ENCODE measurements at regions not wholly inside any gene's neighbourhood (a gene's known extent, or its start where the extent isn't known, plus 50 kb on each side); places are given as distances from the start of the nearest gene placed in this dataset.

GRCh38 chr7:85290269-85290668, 103.4 kb upstream of the SEMA3D start:
- no peaks in the 10 kb centered on the region for H3K79me2 ChIP-seq (ENCODE audit: insufficient read depth, low read length)
- no peak overlapping the region for H3K4me3 ChIP-seq (replicated peaks in 1 of 2; ENCODE audit: low read depth in 1 of 2, low read length in 2 of 2)
- no peak overlapping the region for H3K4me2 ChIP-seq (ENCODE audit: low read length)
- ChIA-PET CTCF (no interaction called here), POLR2A (no interaction called here), RAD21 (ENCODE audit: low non-redundant PET in 1 of 2, low total read pairs in 2 of 2, uncharacterized antibody in 2 of 2, unreplicated experiment in 2 of 2) (no interaction called here)
- H3K27ac ChIP-seq (ENCODE audit: low read depth, low read length) = no peak overlapping the region
- H3K36me3 ChIP-seq (ENCODE audit: control insufficient read depth in 1 of 2, insufficient read depth in 2 of 2, low read length in 2 of 2) = no peaks in the 10 kb centered on the region
- H3K9me2 ChIP-seq (ENCODE audit: insufficient read depth) = no peaks in the 10 kb centered on the region
- DNase-seq (ENCODE audit: low read depth, low spot score) = no peak
- H4K20me1 ChIP-seq (ENCODE audit: insufficient read depth) = no peaks in the 10 kb centered on the region
- no peaks in the 10 kb centered on the region for H3K9me3 ChIP-seq (ENCODE audit: control insufficient read depth in 1 of 2, insufficient read depth in 1 of 2, low read depth in 1 of 2, low read length in 2 of 2)
- no peak overlapping the region for H2AFZ ChIP-seq (ENCODE audit: low read depth, low read length, poor library complexity, severe bottlenecking)
- no peaks in the 10 kb centered on the region for H3K4me1 ChIP-seq (ENCODE audit: control insufficient read depth in 1 of 2, insufficient read depth in 2 of 2, low read length in 2 of 2)
- H3K27me3 ChIP-seq (ENCODE audit: insufficient read depth, low read length) = no peaks in the 10 kb centered on the region
- TF ChIP-seq MAX (IDR thresholded peaks at IDR 0.05) (no peak), ZNF274 (IDR thresholded peaks at IDR 0.05; ENCODE audit: low read depth, low read length) (no peak), SIN3A (IDR thresholded peaks at IDR 0.05; ENCODE audit: low read depth) (no peak), CBX3 (IDR thresholded peaks at IDR 0.05; ENCODE audit: low read depth) (no peak), TCF7L2 (IDR thresholded peaks at IDR 0.05; ENCODE audit: borderline replicate concordance, extremely low read depth, insufficient read depth, insufficient read length) (no peak), POLR2A (IDR thresholded peaks at IDR 0.05; ENCODE audit: borderline replicate concordance, extremely low read depth, insufficient read depth, insufficient read length) (no peak), ELF1 (IDR thresholded peaks at IDR 0.05; ENCODE audit: borderline replicate concordance, low read depth) (no peak), POLR2AphosphoS5 (IDR thresholded peaks at IDR 0.05; ENCODE audit: low read depth, low read length) (no peak), FOSL1 (IDR thresholded peaks at IDR 0.05; ENCODE audit: low read depth) (no peak), EGR1 (IDR thresholded peaks at IDR 0.05; ENCODE audit: low read depth) (no peak), ATF3 (IDR thresholded peaks at IDR 0.05) (no peak), REST (IDR thresholded peaks at IDR 0.05; ENCODE audit: low read depth) (no peak), JUND (IDR thresholded peaks at IDR 0.05) (no peak), ZFX (IDR thresholded peaks at IDR 0.05) (no peak), ZBTB33 (IDR thresholded peaks at IDR 0.05; ENCODE audit: extremely low read depth, insufficient replicate concordance, low read length) (no peak), YY1 (IDR thresholded peaks at IDR 0.05; ENCODE audit: extremely low read depth, insufficient replicate concordance, low read depth, low read length) (no peak)
- no peak for ATAC-seq
- intact Hi-C loops (cut with micrococcal nuclease) = no loop called here
- H3K9ac ChIP-seq (ENCODE audit: low read length) = no peak overlapping the region
- BruUV-seq (replicated peaks) = no TSS peak
